Neuronal stem cell (in vitro differentiated cells): ENCODE measurements at regions not wholly inside any gene's neighbourhood (a gene's known extent, or its start where the extent isn't known, plus 50 kb on each side); places are given as distances from the start of the nearest gene placed in this dataset.

Source experiments
- DNase-seq: peaks from one replicate; pipeline ENCODE4 v3.0.0-alpha.2; 2013; ENCODE audit warnings: low spot score
- H2AFZ ChIP-seq: one replicate; pipeline ENCODE4 v1.6.1; 2013; ENCODE audit warnings: mild to moderate bottlenecking, low read length, inconsistent platforms
- H2AK5ac ChIP-seq: 2 replicates; pipeline ENCODE4 v1.6.1; 2013; ENCODE audit warnings: low read depth, mild to moderate bottlenecking, inconsistent platforms, low read length, moderate library complexity, mixed read lengths
- H2BK120ac ChIP-seq: 2 replicates; pipeline ENCODE4 v1.6.1; 2013; ENCODE audit warnings: low read depth, mild to moderate bottlenecking, inconsistent platforms, low read length, moderate library complexity, mixed read lengths
- H2BK12ac ChIP-seq: one replicate; pipeline ENCODE4 v1.6.1; 2013; ENCODE audit warnings: low read length, inconsistent platforms
- H2BK15ac ChIP-seq: 2 replicates; pipeline ENCODE4 v1.6.1; 2013; ENCODE audit warnings: mild to moderate bottlenecking, low read length, inconsistent platforms, mixed read lengths
- H2BK5ac ChIP-seq: one replicate; pipeline ENCODE4 v1.6.1; 2013; ENCODE audit warnings: inconsistent platforms, mild to moderate bottlenecking, low read length, moderate library complexity
- H3K14ac ChIP-seq: one replicate; pipeline ENCODE4 v1.6.1; 2013; ENCODE audit warnings: low read length, inconsistent platforms
- H3K18ac ChIP-seq: 2 replicates; pipeline ENCODE4 v1.6.1; 2013; ENCODE audit warnings: low read length, inconsistent platforms
- H3K23ac ChIP-seq: 2 replicates; pipeline ENCODE4 v1.6.1; 2013; ENCODE audit warnings: low read depth, mild to moderate bottlenecking, mixed read lengths, low read length, inconsistent platforms; ENCODE audit not compliant: poor library complexity
- H3K27ac ChIP-seq: replicated peaks from 3 replicates; pipeline ENCODE4 v1.5.1; 2013; ENCODE audit warnings: low read length, inconsistent platforms
- H3K27me3 ChIP-seq, 3 experiments: 2 replicates each; pipeline ENCODE4 v1.6.1; 2013; ENCODE audit warnings: low read length in 3 of 3, mild to moderate bottlenecking in 2 of 3, inconsistent platforms in 1 of 3, low read depth in 1 of 3, mixed read lengths in 1 of 3, moderate library complexity in 1 of 3; ENCODE audit not compliant: control insufficient read depth in 3 of 3, insufficient read depth in 3 of 3
- H3K36me3 ChIP-seq, 2 donors: replicated peaks in 1 of 2; 2 replicates each; pipeline ENCODE4 v1.6.1; 2013; ENCODE audit warnings: low read length in 2 of 2; ENCODE audit not compliant: control insufficient read depth in 2 of 2, insufficient read depth in 2 of 2
- H3K4ac ChIP-seq: 2 replicates; pipeline ENCODE4 v1.6.1; 2013; ENCODE audit warnings: inconsistent platforms, mild to moderate bottlenecking, low read length, moderate library complexity
- H3K4me1 ChIP-seq, 2 donors: 1 replicate in 1 of 2; 2 replicates in 1 of 2; pipeline ENCODE4 v1.6.1; 2013; ENCODE audit warnings: low read length in 2 of 2, low read depth in 1 of 2; ENCODE audit not compliant: control insufficient read depth in 2 of 2, insufficient read depth in 1 of 2
- H3K4me2 ChIP-seq: one replicate; pipeline ENCODE4 v1.6.1; 2013; ENCODE audit warnings: mild to moderate bottlenecking, low read length, inconsistent platforms; ENCODE audit not compliant: insufficient read depth, poor library complexity, severe bottlenecking
- H3K4me3 ChIP-seq, 2 donors: 2 replicates each; pipeline ENCODE4 v1.5.1; 2013; ENCODE audit warnings: low read length in 2 of 2, mild to moderate bottlenecking in 2 of 2, inconsistent platforms in 1 of 2, moderate library complexity in 1 of 2
- H3K79me1 ChIP-seq: one replicate; pipeline ENCODE4 v1.6.1; 2013; ENCODE audit warnings: low read depth, mild to moderate bottlenecking, inconsistent platforms, low read length, moderate library complexity
- H3K9ac ChIP-seq: one replicate; pipeline ENCODE4 v1.6.1; 2013; ENCODE audit warnings: mild to moderate bottlenecking, low read depth, low read length, inconsistent platforms; ENCODE audit not compliant: poor library complexity
- H3K9me3 ChIP-seq, 2 donors: replicated peaks in 1 of 2; 2 replicates each; pipeline versions ENCODE3 to v1.6.1; 2013; ENCODE audit warnings: low read length in 2 of 2, mild to moderate bottlenecking in 2 of 2, inconsistent platforms in 1 of 2, low read depth in 1 of 2, mixed read lengths in 1 of 2, moderate library complexity in 1 of 2; ENCODE audit not compliant: control insufficient read depth in 2 of 2, insufficient read depth in 1 of 2
- H4K8ac ChIP-seq: one replicate; pipeline ENCODE4 v1.6.1; 2013; ENCODE audit warnings: low read depth, mild to moderate bottlenecking, inconsistent platforms, low read length, moderate library complexity
- H4K91ac ChIP-seq: one replicate; pipeline ENCODE4 v1.6.1; 2013; ENCODE audit warnings: low read length, low read depth, mild to moderate bottlenecking, inconsistent platforms; ENCODE audit not compliant: poor library complexity
- WGBS, 2 donors: extraction: QIAGEN DNeasy Blood & Tissue Kit; methylation state at CpG; one replicate each; pipeline ENCODE4 v1.1.7; 2013; ENCODE audit warnings: missing lambda C conversion rate in 2 of 2, mixed read lengths in 1 of 2; ENCODE audit not compliant: insufficient read length in 2 of 2, insufficient replicate concordance in 1 of 2; ENCODE audit errors: extremely low coverage in 2 of 2; 5-methylcytosine and 5-hydroxymethylcytosine counted together

DNA sequence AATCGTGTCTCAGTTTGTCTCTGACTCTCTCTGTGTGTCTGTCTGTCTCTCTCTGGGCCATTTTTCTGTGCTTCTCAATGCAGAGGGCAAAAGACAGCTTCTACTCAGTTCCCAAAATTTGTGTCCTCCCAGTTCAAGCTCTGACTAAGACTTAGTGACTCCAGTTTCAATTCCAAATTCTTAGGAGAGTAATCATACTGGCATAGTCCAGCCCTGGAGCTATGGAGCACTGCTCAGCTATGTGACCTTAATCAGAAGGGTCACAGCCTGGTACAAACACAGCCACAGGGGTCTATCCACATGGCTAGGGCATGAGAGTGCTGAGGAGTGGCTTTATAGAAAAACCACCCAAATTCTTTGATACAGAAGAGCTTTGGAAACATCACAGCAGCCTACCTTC lies 91.9 kb downstream of the FOXF2 start:
- Histone ChIP-seq H3K4me1 (peaks cover 0 to 4% of the 10 kb centered on the region in 2 donors), H3K9me3 (peaks cover 0 to 3% of the 10 kb centered on the region in 2 donors), H2BK120ac (no peak overlapping the region), H3K4me2 (no peak overlapping the region), H4K8ac (no peak overlapping the region), H3K27ac (no peak overlapping the region), H2BK15ac (no peak overlapping the region), H3K27me3 (no peaks in the 10 kb centered on the region), H3K4me3 (no peak overlapping the region), H3K14ac (no peak overlapping the region), H3K4ac (no peak overlapping the region), H2AFZ (no peak overlapping the region), H3K18ac (no peak overlapping the region), H4K91ac (no peak overlapping the region), H3K23ac (no peak overlapping the region), H3K9ac (no peak overlapping the region), H2AK5ac (no peak overlapping the region), H3K36me3 (peaks cover 0 to 1% of the 10 kb centered on the region in 2 donors), H3K79me1 (no peaks in the 10 kb centered on the region), H2BK12ac (no peak overlapping the region), H2BK5ac (no peak overlapping the region)
- WGBS, 2 donors: no CpG with 5 or more reads among the region's 1 CpG
- DNase-seq: no peak

DNA sequence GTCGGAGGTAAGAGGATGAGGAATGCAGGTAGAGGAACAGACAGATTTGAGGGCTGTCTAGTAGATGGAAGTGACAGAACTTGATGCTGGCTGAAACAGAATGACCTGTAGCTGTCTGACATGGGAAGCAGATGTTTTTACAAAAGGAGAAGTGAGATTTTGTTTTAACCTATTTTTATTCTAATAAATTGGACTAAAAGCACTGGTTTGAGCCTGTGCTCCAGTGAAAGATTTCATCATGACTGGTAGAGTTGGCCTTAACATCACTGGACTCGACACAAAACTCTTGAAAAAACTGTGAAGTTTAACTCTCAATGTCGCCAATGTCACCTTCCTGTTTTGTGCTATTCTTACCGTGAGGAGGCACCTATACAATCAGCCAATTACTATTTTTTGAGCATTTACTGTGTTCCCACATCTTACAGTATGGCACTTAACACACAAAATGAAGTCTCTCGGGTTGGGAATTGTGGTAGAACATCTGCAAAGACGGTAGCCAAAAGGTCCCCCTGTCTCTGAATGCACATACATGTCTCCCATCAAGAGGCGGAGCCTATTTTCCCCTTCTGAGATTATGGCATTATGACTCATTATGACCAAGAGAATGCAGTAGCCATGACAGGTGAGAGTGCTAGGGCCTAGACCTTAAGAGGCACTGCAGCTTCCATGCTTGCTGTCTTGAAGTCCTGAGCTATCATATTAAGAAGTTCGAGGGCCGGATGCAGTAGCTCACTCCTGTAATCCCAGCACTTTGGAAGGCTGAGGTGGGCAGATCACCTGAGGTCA lies 93.2 kb downstream of the FOXF2 start:
- Histone ChIP-seq H3K4ac (no peak overlapping the region), H3K36me3 (peaks cover 0 to 1% of the 10 kb centered on the region in 2 donors), H4K91ac (no peak overlapping the region), H2AFZ (no peak overlapping the region), H3K4me3 (no peak overlapping the region), H3K9me3 (peaks cover 0 to 3% of the 10 kb centered on the region in 2 donors), H4K8ac (no peak overlapping the region), H2BK120ac (no peak overlapping the region), H3K4me2 (no peak overlapping the region), H3K18ac (no peak overlapping the region), H3K9ac (no peak overlapping the region), H3K23ac (no peak overlapping the region), H3K27ac (no peak overlapping the region), H2AK5ac (no peak overlapping the region), H2BK5ac (no peak overlapping the region), H3K27me3 (no peaks in the 10 kb centered on the region), H3K79me1 (no peaks in the 10 kb centered on the region), H2BK15ac (no peak overlapping the region), H2BK12ac (no peak overlapping the region), H3K4me1 (peaks cover 0 to 9% of the 10 kb centered on the region in 2 donors), H3K14ac (no peak overlapping the region)
- no peak for DNase-seq
- no CpG with 5 or more reads among the region's 9 CpGs for WGBS, 2 donors

DNA sequence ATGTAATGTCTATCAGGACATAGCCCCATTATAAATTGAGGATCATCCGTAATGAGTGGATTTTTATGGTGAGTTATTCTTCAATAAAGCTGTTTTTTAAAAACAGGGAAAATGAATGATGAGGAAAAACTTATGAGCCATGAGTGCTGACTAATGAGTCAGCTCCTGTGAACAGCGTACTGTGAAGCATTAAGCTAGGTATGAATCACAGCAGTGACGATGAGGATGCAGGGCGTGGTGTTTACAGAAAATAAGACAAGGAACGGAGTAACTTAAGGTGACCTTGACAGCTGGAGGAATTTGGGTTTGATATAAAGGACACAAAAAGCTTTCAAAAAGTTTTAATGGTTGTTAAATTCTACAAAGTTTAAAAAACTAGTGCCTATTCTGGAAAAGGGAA lies 96.3 kb downstream of the FOXF2 start:
- Histone ChIP-seq H3K4ac (no peak overlapping the region), H2BK5ac (no peak overlapping the region), H3K18ac (no peak overlapping the region), H3K23ac (no peak overlapping the region), H3K27ac (no peak overlapping the region), H3K9me3 (no peaks in the 10 kb centered on the region), H3K9ac (no peak overlapping the region), H2BK120ac (no peak overlapping the region), H3K4me2 (no peak overlapping the region), H2AFZ (no peak overlapping the region), H3K36me3 (no peaks in the 10 kb centered on the region), H2BK15ac (no peak overlapping the region), H4K8ac (no peak overlapping the region), H3K4me1 (peaks cover 0 to 9% of the 10 kb centered on the region in 2 donors), H4K91ac (no peak overlapping the region), H3K14ac (no peak overlapping the region), H3K79me1 (no peaks in the 10 kb centered on the region), H3K4me3 (no peak overlapping the region), H3K27me3 (no peaks in the 10 kb centered on the region), H2AK5ac (no peak overlapping the region), H2BK12ac (no peak overlapping the region)
- WGBS, 2 donors: no CpG with 5 or more reads among the region's 5 CpGs
- DNase-seq: no peak

- no peak overlapping the region for H3K4me2 ChIP-seq
- no peak overlapping the region for H2BK12ac ChIP-seq
- H3K4me3 ChIP-seq: no peak overlapping the region
- no peak overlapping the region for H2AK5ac ChIP-seq
- no peak overlapping the region for H2BK120ac ChIP-seq
- no peak for DNase-seq
- H3K4ac ChIP-seq: no peak overlapping the region
- no peak overlapping the region for H3K14ac ChIP-seq
- no peak overlapping the region for H3K27ac ChIP-seq
- no peaks in the 10 kb centered on the region for H3K9me3 ChIP-seq
- WGBS, 2 donors: no CpG with 5 or more reads among the region's 1 CpG
- H3K23ac ChIP-seq: no peak overlapping the region
- H4K8ac ChIP-seq: no peak overlapping the region
- H3K36me3 ChIP-seq: no peaks in the 10 kb centered on the region
- H3K18ac ChIP-seq: no peak overlapping the region
- no peak overlapping the region for H3K9ac ChIP-seq
- no peaks in the 10 kb centered on the region for H3K27me3 ChIP-seq
- H2BK5ac ChIP-seq: no peak overlapping the region
- H4K91ac ChIP-seq: no peak overlapping the region
- no peaks in the 10 kb centered on the region for H3K79me1 ChIP-seq
- no peak overlapping the region for H2AFZ ChIP-seq
- peaks cover 0 to 9% of the 10 kb centered on the region in 2 donors for H3K4me1 ChIP-seq
- no peak overlapping the region for H2BK15ac ChIP-seq
Measured at GRCh38 chr6:1486387-1486786, 97.0 kb downstream of the FOXF2 start.
